HG02943 (cell line): ENCODE measurements at regions not wholly inside any gene's neighbourhood (a gene's known extent, or its start where the extent isn't known, plus 50 kb on each side); places are given as distances from the start of the nearest gene placed in this dataset.
"Not testable (repeated sequence)": the region's sequence is repeated elsewhere in the genome, so short reads cannot be mapped to it uniquely, and the experiment has no call there.

Source experiments
- ATAC-seq: cut with Tn5 transposase; IDR thresholded peaks from one replicate; pipeline ENCODE4 v1.9.1; 2021; ENCODE audit warnings: mild to moderate bottlenecking, low read depth, moderate library complexity; ENCODE audit not compliant: unreplicated experiment

DNA sequence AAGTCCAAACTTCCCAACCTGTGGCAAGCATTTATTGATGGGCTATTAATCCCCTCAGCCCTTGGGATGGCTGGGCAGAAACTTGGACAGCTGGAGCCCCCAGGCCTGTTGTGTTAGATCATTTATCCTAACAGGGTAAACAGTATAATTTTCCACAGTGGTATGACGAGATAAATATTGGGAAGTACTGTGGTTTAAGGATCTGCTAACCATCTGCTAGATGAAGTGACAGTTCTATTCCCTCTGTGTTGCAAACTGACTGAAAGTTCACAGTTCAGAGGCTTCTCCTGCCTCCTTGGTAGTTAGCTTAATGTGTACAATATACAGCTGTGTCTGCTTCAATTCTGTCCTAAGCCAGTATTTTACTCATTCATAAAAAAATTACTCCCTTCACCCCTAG lies 127.5 kb upstream of the CHODL start:
- ATAC-seq: no peak

- no peak for ATAC-seq
These were observed 129.8 kb upstream of the CHODL start for GRCh38 chr21:18114810-18115209.

DNA sequence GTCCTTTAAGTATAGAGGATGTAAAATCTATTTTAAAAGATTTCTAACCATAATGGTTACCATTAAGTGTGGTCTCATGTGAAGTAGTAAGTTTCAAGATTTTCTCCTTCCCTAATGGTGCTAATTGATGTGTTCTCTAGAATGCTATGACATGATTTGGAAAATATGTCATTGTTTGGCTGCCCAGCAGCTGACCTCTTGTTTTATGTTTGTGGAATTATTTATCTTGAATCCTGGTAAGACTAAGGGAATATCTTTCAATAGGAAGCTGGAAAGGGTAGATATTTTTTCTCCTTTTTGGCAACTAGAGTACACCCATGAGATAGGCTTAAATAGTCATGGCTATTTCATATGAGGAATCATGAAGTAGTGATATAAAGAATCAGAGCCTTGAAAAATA lies 139.8 kb upstream of the CHODL start:
- ATAC-seq: no peak

DNA sequence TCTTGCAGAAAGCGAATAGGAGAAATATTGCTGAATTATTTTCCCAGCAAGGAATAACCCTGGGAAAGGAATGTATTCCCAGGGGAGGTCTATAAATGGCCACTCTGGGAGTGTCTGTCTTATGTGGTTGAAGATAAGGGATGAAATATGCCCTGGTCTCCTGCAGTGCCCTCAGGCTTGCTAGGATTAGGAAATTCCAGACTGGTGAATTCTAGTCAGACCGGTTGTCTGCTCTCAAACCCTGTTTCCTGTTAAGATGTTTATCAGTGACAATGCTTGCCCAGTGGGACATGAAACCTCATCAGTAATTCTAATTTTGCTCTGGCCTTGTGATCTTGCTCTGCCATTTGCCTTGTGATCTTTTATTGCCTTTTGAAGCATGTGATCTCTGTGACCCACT lies 148.2 kb upstream of the CHODL start:
- not testable (repeated sequence) for ATAC-seq

- ATAC-seq: no peak
These were observed 154.8 kb upstream of the CHODL start for GRCh38 chr21:18089786-18090185.

- ATAC-seq: no peak
These were observed 174.2 kb upstream of the CHODL start for GRCh38 chr21:18070392-18070791.

- no peak for ATAC-seq
These were observed 174.8 kb upstream of the CHODL start for GRCh38 chr21:18069875-18070274.

GRCh38 chr21:18060402-18060801 lies 184.2 kb upstream of the CHODL start:
- no peak for ATAC-seq

- ATAC-seq: no peak
These were observed 185.8 kb upstream of the CHODL start for GRCh38 chr21:18058731-18059398.

GRCh38 chr21:18053151-18053550 lies 191.5 kb upstream of the CHODL start:
- ATAC-seq: no peak

- no peak for ATAC-seq
These were observed 195.2 kb upstream of the CHODL start for GRCh38 chr21:18049461-18049860.

DNA sequence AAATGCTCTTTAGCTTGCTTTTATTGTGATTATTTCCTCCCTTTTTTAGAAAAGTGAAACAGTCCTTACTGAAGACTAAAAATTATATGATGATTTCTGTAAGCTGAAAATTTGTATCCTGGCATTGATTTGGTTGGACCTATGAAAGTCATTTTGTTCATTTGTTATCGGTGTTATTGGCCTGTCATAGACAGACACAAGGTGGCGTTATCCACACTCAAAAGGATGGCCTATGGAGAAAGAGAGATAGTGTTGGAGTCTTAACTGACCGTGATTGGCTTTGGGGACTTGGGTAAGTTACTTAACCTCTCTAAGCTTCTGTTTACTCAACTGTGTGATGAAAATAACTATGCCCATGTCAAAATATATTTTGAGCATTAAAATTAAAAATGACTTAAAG lies 203.6 kb upstream of the CHODL start:
- no peak for ATAC-seq

DNA sequence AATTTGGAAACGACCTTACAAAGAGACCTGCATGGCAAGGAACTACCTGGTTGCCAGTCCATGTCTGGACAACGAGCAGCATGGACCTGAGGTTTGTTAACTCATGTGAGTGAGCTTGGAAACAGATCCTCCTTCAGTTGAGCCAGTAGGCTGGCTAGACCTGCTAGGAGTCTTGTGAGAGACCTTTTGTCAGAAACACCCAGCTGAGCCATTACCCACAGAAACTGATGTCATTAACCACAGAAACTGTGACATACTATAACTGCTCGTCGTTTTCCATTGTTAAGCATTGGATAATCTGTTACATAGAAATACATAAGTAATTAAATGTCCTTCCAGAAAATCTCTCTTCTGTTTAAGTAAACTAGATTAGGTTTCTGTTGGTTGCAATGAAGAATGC lies 211.1 kb upstream of the C21orf91 start:
- no peak for ATAC-seq

DNA sequence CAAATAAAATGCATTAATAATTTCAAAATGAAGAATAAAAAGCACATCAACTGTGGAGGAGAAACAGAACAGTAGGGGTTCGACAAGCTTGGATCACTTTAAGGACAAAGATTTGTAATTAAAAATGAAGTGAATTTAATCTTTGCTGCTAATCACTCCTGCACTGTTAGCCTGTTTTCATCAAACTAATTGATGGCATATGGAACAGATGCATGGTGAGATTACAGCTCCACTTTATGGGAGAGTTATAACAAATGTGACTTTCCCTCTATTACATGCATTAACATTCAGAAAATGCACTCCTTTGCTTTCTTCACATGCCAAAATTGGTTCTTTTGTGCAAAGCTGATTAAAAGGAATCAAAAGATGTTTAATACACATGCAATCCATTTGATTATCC lies 207.2 kb upstream of the C21orf91 start:
- no peak for ATAC-seq

DNA sequence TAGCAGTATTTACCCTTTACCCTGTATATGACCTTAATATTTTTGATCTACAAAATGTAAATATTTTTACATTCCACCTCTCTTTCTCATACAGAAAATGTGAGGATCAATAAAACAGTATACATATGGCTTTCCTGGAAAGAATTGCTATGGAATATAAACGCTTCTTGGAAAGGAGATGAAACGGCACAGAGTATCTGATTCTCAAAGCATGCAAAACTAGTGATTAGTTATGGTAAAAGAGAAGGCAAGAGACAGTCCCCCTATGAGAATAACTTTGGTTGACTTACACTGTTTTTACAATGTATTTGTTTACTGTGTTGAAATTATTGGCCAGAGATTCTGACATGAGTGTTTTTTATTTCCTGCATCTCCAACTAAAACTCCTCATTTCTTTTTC lies 204.6 kb upstream of the C21orf91 start:
- ATAC-seq: no peak

GRCh38 chr21:18023157-18023556 lies 204.0 kb upstream of the C21orf91 start:
- no peak for ATAC-seq

DNA sequence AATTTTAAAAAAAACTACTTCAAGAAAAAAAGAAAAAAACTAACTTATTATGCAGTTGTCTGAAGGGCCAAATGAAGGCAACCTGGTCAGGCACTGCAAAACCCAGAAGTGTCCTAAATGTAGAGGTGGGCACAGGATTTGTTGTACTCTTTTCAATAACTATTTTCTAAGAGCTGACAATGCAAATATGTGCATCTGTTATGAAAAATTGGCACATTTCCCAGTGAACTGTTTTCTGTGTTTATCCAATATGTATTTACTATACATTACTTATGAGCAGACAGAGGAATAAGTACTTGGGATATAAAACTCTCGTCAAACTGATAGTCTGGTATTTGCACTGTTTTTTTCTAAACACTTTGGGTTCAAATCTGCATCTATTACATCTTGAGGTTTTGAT lies 188.0 kb upstream of the C21orf91 start:
- ATAC-seq: no peak

- ATAC-seq: no peak
These were observed 187.5 kb upstream of the C21orf91 start for GRCh38 chr21:18006691-18007090.

DNA sequence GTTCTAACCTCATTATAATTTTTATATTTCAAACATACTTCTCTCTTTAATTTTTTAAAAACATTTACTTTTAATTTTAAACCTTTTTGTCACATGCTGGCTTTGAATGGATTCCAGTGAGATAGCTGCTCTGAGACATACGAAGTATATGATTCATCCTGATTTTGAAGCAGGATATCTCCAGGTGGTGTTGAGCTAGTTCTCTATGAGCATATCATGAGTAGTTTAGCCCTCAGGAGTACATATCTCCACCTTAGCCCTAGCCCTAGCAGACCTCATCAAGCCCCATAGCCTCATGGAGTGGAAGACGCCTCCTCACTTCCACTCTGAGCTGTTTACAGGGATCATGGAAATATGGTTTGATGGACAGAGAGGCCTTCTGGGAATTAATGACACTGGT lies 183.2 kb upstream of the C21orf91 start:
- no peak for ATAC-seq

DNA sequence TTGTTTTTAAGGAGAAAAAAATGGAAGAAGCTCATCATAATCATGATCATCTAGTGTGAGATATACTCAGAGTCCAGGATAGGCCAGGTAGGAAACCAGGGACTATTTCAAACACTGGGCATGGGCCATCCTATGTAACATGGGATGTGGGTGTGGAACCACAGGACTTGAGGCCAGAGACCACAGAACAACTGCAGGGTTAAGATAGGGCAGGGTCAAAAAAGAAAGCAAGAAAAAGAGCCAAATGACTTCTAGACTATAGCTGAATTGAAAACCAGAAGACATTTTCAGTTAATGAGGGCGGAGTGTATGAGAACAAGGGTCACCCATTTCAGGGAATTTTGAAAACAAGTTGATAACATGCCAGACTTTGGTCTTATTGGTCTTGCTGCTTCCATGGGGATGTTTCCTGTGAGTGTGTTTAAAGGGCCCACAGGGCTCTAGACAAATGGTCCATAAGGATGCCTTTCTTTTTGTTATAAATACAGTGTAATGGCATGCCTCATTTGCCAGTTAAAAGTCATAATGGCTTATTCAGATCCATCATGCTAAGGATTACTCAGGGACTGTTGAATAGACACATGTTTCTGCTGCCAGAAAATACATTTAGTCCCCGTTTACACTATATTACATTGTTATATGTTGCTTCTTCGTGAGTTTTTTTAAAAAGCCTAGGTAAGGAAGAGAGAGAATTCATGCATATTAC lies 182.0 kb upstream of the C21orf91 start:
- no peak for ATAC-seq

DNA sequence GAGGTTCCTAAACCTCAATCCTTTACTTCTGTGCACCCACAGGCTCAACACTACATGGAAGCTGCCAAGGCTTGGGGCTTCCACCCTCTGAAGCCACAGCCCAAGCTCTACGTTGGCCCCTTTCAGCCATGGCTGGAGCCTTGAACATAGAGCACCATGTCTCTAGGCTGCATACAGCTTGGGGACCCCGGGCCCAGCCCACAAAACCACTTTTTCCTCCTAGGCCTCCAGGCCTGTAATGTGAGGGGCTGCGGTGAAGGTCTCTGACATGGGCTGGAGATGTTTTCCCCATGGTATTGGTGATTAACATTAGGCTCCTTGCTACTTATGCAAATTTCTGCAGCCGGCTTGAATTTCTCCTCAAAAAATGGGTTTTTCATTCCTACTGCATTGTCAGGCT lies 179.4 kb upstream of the C21orf91 start:
- ATAC-seq: not testable (repeated sequence)

DNA sequence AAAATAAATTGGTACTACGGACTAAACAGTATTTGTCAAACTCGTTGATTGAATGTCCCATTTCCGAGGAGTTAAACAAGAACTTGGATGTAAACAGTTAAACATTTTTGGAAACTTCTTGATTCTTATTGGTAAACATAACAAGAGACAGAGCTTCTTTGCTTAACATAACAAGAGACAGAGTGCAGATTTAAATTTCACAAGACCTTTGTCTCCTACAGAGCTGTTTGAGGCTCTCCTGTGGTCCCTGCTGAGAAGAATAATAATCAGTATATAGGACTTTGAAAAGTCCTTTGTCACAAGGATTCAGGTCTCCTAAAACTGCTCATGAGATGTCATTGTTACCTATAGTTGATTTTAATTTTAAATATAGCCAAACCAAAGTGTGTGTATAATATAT lies 170.6 kb upstream of the C21orf91 start:
- no peak for ATAC-seq

DNA sequence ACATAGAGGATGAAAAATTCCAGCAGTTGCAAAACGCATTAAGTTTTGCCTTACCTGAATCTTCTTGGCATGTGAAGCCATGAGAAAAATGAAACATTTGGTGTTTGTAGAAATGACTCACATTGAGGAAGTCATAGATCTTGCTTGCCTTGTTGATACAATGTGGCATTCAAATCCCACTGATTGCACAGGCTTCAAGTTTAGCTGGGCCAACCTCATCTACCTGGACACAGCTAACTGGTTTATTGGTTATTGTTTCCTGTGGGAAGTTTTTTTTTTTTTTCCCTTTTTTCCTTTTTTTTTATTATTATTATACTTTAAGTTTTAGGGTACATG lies 168.9 kb upstream of the C21orf91 start:
- no peak for ATAC-seq
